Stomach (tissue), 8 donors: ENCODE measurements at regions not wholly inside any gene's neighbourhood (a gene's known extent, or its start where the extent isn't known, plus 50 kb on each side); places are given as distances from the start of the nearest gene placed in this dataset.

Experiments
- DNase-seq, 2 donors: peaks; one replicate each; pipeline versions ENCODE4 v3.0.0 to v3.0.0-alpha.2; 2013 to 2019
- H3K27ac ChIP-seq, 5 donors: fragments of 200-600 bp in 4 of 5; sonication (generic) in 4 of 5; one replicate each; pipeline ENCODE4 v1.5.1; 2013 to 2019; ENCODE audit warnings: mild to moderate bottlenecking in 1 of 5, moderate library complexity in 1 of 5
- H3K27me3 ChIP-seq, 3 donors: fragments of 200-600 bp; sonication (generic); one replicate each; pipeline ENCODE4 v1.5.1; 2017 to 2019; ENCODE audit warnings: mixed run types in 1 of 3
- H3K36me3 ChIP-seq, 4 donors: fragments of 200-600 bp; sonication (generic); 1 replicate in 3 of 4; 2 replicates in 1 of 4; pipeline ENCODE4 v1.5.1; 2016 to 2019
- H3K4me1 ChIP-seq, 4 donors: fragments of 200-600 bp; sonication (generic); one replicate each; pipeline ENCODE4 v1.5.1; 2016 to 2019
- H3K4me3 ChIP-seq, 4 donors: fragments of 200-600 bp; sonication (generic) in 3 of 4; one replicate each; pipeline ENCODE4 v1.5.1; 2016 to 2019; ENCODE audit warnings: mild to moderate bottlenecking in 1 of 4
- H3K9me3 ChIP-seq, 4 donors: fragments of 200-600 bp; sonication (generic); one replicate each; pipeline ENCODE4 v1.5.1; 2016 to 2019
- CTCF ChIP-seq, 7 experiments: fragments of 450-650 bp in 4 of 7; fragments of 200-600 bp in 3 of 7; sonication (generic) in 3 of 7; IDR thresholded peaks; one replicate each; pipeline ENCODE4 v1.5.1; 2016 to 2019; ENCODE audit warnings: antibody characterized with exemption in 7 of 7, control low read depth in 2 of 7, mild to moderate bottlenecking in 1 of 7
- EP300 ChIP-seq: sonication (generic); formaldehyde crosslinking; IDR thresholded peaks from one replicate; pipeline ENCODE4 v1.6.1; 2017; ENCODE audit warnings: antibody characterized with exemption
- POLR2A ChIP-seq, 4 donors: fragments of 450-650 bp; IDR thresholded peaks; one replicate each; pipeline ENCODE4 v1.6.1; 2016; ENCODE audit warnings: antibody characterized with exemption in 4 of 4, control low read depth in 2 of 4, mild to moderate bottlenecking in 1 of 4, moderate library complexity in 1 of 4
- POLR2AphosphoS5 ChIP-seq, 3 donors: sonication (generic); formaldehyde crosslinking; IDR thresholded peaks; one replicate each; pipeline ENCODE4 v1.6.1; 2016; ENCODE audit warnings: antibody characterized with exemption in 3 of 3
- WGBS, 5 donors: extraction: QIAGEN DNeasy Blood & Tissue Kit in 3 of 5; methylation state at CpG; one replicate each; pipeline versions ENCODE4 v1.1.5 to v1.1.7; 2013 to 2018; 5-methylcytosine and 5-hydroxymethylcytosine counted together
- intact Hi-C: fragments of 100-400 bp; cut with DNase I; formaldehyde crosslinking; loops from one replicate; pipeline ENCODE4 v1.15.1; 2023; ENCODE audit warnings: low total_unique reads
- donor health status: healthy with polysubstance abuse.
- donor health status: Bipolar disorder and iron deficiency.
- donor health status: healthy.

- Histone ChIP-seq H3K4me1 (no peaks in the 10 kb centered on the region), H3K4me3 (no peak overlapping the region), H3K36me3 (no peaks in the 10 kb centered on the region), H3K27me3 (no peaks in the 10 kb centered on the region), H3K27ac (no peak overlapping the region), H3K9me3 (peaks cover 0 to 16% (median 10%) of the 10 kb centered on the region in 4 donors)
- DNase-seq, result no peak
- TF ChIP-seq CTCF (IDR thresholded peaks at IDR 0.05) (no peak), EP300 (no peak), POLR2A (IDR thresholded peaks at IDR 0.05) (no peak), POLR2AphosphoS5 (IDR thresholded peaks at IDR 0.05) (no peak)
- intact Hi-C loops, result no loop called here
- 19 to 45% (median 24%) methylated on average over 1 of the region's 1 CpG for WGBS, 5 donors
Measured at GRCh38 chr6:68139130-68139529, 496.0 kb upstream of the ADGRB3 start.

GRCh38 chr6:68134796-68135195 is 500.3 kb upstream of the ADGRB3 start:
- Histone ChIP-seq H3K4me1 (no peaks in the 10 kb centered on the region), H3K27ac (no peak overlapping the region), H3K4me3 (no peak overlapping the region), H3K27me3 (no peaks in the 10 kb centered on the region), H3K9me3 (no peaks in the 10 kb centered on the region), H3K36me3 (no peaks in the 10 kb centered on the region)
- intact Hi-C loops, result no loop called here
- no peak for TF ChIP-seq CTCF (IDR thresholded peaks at IDR 0.05)
- TF ChIP-seq EP300, result no peak
- TF ChIP-seq POLR2AphosphoS5 (IDR thresholded peaks at IDR 0.05), result no peak
- TF ChIP-seq POLR2A (IDR thresholded peaks at IDR 0.05), result no peak
- 76 to 91% (median 79%) methylated on average over 4 of the region's 4 CpGs for whole genome bisulfite sequencing, 5 donors
- DNase-seq, result no peak

- Histone ChIP-seq H3K27me3 (no peaks in the 10 kb centered on the region), H3K9me3 (peaks cover 0 to under 1% (median under 1%) of the 10 kb centered on the region in 4 donors), H3K4me1 (no peaks in the 10 kb centered on the region), H3K36me3 (no peaks in the 10 kb centered on the region), H3K27ac (no peak overlapping the region), H3K4me3 (no peak overlapping the region)
- TF ChIP-seq CTCF (IDR thresholded peaks at IDR 0.05) (no peak), POLR2A (IDR thresholded peaks at IDR 0.05) (no peak), POLR2AphosphoS5 (IDR thresholded peaks at IDR 0.05) (no peak), EP300 (no peak)
- DNase-seq, result no peak
- 59 to 80% (median 67%) methylated on average over 2 of the region's 2 CpGs for WGBS, 5 donors
- intact Hi-C loops, result no loop called here
Measured at GRCh38 chr6:68128211-68128610, 506.9 kb upstream of the ADGRB3 start.

- Histone ChIP-seq H3K4me3 (no peak overlapping the region), H3K9me3 (peaks cover 0 to 12% (median 10%) of the 10 kb centered on the region in 4 donors), H3K4me1 (no peaks in the 10 kb centered on the region), H3K27me3 (no peaks in the 10 kb centered on the region), H3K27ac (no peak overlapping the region), H3K36me3 (no peaks in the 10 kb centered on the region)
- DNase-seq, result no peak
- TF ChIP-seq CTCF (IDR thresholded peaks at IDR 0.05), result no peak
- TF ChIP-seq POLR2A (IDR thresholded peaks at IDR 0.05), result no peak
- TF ChIP-seq EP300, result no peak
- no peak for TF ChIP-seq POLR2AphosphoS5 (IDR thresholded peaks at IDR 0.05)
- intact Hi-C loops, result no loop called here
- 83 to 98% (median 85%) methylated on average over 4 of the region's 4 CpGs for WGBS, 5 donors
Measured at GRCh38 chr6:68127074-68127473, 508.0 kb upstream of the ADGRB3 start.
